ENCODE measurements at regions not wholly inside any gene's neighbourhood (a gene's known extent, or its start where the extent isn't known, plus 50 kb on each side); places are given as distances from the start of the nearest gene placed in this dataset.

DNA sequence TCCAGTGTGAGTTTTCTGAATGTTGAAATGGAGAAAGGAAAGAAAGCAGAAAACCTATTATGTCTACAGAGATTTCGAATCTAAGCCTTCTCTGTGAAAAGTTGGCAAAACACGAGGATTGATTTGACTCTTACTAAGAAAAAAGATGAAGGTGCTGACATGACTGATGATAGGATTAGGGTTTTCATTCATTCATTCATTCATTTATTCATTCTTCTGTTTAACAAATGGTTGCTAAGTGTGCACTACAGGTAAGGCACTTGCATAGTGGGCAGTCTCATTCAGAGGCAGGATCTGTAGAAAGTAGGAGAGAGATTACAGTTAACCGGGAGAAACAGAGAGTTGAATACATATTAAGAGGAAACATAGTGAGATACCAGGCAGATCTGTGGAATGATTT, 137.1 kb downstream of the ZNF365 start:
- Mint-ChIP-seq H3K27ac (no peak overlapping the region), H3K4me1 (no peaks in the 10 kb centered on the region), H3K9me3 (no peaks in the 10 kb centered on the region), H3K27me3 (ENCODE audit: low read depth, poor library complexity) (peaks cover 3% of the 10 kb centered on the region), H3K36me3 (ENCODE audit: low read depth) (no peaks in the 10 kb centered on the region), H3K4me3 (no peak overlapping the region)
- no peak for DNase-seq
- TF ChIP-seq, protein P1, sequence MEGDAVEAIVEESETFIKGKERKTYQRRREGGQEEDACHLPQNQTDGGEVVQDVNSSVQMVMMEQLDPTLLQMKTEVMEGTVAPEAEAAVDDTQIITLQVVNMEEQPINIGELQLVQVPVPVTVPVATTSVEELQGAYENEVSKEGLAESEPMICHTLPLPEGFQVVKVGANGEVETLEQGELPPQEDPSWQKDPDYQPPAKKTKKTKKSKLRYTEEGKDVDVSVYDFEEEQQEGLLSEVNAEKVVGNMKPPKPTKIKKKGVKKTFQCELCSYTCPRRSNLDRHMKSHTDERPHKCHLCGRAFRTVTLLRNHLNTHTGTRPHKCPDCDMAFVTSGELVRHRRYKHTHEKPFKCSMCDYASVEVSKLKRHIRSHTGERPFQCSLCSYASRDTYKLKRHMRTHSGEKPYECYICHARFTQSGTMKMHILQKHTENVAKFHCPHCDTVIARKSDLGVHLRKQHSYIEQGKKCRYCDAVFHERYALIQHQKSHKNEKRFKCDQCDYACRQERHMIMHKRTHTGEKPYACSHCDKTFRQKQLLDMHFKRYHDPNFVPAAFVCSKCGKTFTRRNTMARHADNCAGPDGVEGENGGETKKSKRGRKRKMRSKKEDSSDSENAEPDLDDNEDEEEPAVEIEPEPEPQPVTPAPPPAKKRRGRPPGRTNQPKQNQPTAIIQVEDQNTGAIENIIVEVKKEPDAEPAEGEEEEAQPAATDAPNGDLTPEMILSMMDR (IDR thresholded peaks at IDR 0.05) = no peak

DNA sequence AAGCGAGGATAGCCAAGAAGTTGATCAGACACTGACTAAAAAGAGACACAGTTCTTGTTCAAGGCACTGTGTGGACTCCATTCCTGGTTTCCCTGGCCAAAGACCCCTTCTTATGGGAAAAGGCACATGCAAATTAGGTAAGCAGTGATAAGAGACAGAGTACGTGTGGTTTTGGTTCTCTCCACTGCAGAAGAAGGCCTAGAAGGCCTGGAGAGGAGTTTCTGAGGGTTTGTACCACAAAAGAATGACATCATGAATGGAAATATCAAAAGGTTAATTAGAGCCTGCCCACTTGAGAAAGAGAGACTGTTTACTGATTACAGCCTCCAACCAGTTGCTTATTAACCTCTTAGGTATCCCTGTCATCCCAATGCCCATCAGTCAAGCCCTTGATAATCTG, 137.5 kb downstream of the ZNF365 start:
- H3K27ac Mint-ChIP-seq = no peak overlapping the region
- no peak overlapping the region for H3K4me3 Mint-ChIP-seq
- no peak for DNase-seq
- H3K27me3 Mint-ChIP-seq (ENCODE audit: low read depth, poor library complexity) = peaks cover 3% of the 10 kb centered on the region
- H3K9me3 Mint-ChIP-seq = peaks cover 2% of the 10 kb centered on the region
- TF ChIP-seq, protein P1 (IDR thresholded peaks at IDR 0.05) = no peak
- no peaks in the 10 kb centered on the region for H3K4me1 Mint-ChIP-seq
- no peaks in the 10 kb centered on the region for H3K36me3 Mint-ChIP-seq (ENCODE audit: low read depth)

DNA sequence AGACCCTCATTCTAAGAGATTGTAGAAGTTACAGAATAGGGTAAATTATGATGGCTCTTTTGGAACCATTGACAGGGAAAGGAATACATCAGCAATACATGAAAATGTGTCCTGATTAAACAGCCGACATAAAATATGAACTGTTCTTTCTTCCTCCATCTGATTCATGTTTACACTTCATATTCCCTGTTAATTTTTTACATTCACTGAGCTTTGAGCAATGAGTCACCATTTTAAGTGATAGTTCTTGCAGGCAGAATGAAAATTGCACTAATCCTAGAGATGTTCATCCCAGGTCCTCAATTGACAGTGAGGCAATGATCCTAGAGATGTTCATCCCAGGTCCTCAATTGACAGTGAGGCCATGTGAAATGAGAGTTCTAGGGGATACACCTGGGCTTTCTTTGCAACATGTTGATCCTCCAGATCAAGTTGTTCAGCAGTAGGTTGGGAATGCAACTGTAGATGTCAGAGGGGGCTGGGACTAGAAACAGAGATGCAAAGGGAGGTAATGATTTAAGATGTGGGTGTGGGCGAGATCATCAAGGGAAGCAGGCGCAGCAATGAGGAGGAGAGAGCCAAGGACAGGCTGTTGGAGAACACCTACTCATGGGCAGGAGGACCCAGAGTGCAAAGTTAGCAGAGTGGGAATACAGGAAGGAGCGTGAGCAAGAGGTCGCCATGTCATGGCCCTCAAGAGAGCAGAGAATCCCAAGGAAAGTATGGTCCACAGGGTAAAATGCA, 138.7 kb downstream of the ZNF365 start:
- Mint-ChIP-seq H3K27me3 (ENCODE audit: low read depth, poor library complexity) (peaks cover 3% of the 10 kb centered on the region), H3K36me3 (ENCODE audit: low read depth) (no peaks in the 10 kb centered on the region), H3K4me3 (no peak overlapping the region), H3K27ac (peak overlapping the region; percentile 6), H3K9me3 (peaks cover 4% of the 10 kb centered on the region), H3K4me1 (no peaks in the 10 kb centered on the region)
- DNase-seq = no peak
- TF ChIP-seq, protein P1 (IDR thresholded peaks at IDR 0.05) = no peak

DNA sequence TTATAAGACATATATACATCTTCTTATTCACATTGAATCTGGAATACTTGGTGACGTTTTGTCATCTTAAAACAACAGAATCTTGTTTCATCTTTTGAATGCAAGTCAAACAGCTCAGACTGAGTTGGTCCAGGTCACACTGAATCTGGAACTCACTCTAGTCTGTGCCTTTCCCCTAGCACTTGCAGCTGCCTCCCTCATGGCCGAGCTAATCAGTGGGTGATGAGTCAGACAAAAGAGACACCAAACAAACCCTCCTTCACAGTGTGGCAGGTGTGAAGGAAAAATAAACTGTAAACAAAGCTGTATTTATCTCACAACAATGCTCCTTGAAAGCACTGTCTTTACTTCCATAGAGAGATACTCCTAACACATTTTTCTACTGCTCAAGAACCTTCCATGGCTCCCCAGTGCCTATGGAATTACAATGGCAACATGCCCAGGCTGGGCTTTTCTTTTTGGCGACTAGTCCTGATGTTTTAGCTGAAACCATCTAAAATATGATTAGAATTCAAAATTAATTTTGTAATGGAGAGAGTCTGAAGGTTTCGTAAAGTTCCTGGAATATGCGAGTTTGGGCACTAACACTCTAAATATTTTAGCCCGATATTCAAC, 140.0 kb downstream of the ZNF365 start:
- Mint-ChIP-seq H3K4me3 (no peak overlapping the region), H3K9me3 (peaks cover 4% of the 10 kb centered on the region), H3K4me1 (no peaks in the 10 kb centered on the region), H3K27me3 (ENCODE audit: low read depth, poor library complexity) (peaks cover 3% of the 10 kb centered on the region), H3K36me3 (ENCODE audit: low read depth) (no peaks in the 10 kb centered on the region), H3K27ac (no peak overlapping the region)
- DNase-seq = no peak
- TF ChIP-seq, protein P1 (IDR thresholded peaks at IDR 0.05) = no peak

DNA sequence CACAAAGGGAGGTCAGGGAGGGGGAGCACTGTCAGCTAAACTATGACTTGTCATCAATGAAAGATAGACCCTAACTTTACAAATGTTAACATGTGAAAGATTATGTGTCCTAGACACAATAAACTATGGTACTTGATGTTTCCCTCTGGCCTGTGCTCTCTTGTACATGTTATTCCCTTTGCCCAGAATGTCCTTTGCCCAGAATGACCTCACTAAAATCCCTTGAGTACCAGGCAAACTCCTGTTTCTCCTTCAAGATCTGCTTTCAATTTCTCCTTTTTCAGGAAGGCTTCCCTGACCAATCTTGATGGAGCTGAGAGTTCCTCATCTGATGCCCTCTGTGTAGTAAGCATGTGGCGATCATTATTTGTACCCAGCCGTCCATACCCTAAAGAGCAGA, 143.1 kb downstream of the ZNF365 start:
- Mint-ChIP-seq H3K36me3 (ENCODE audit: low read depth) (no peaks in the 10 kb centered on the region), H3K4me3 (no peak overlapping the region), H3K27ac (no peak overlapping the region), H3K27me3 (ENCODE audit: low read depth, poor library complexity) (peaks cover 4% of the 10 kb centered on the region), H3K4me1 (no peaks in the 10 kb centered on the region), H3K9me3 (peaks cover 9% of the 10 kb centered on the region)
- DNase-seq = no peak
- TF ChIP-seq, protein P1 (IDR thresholded peaks at IDR 0.05) = no peak
